DMS153 treated with DMSO at 0.1 percent for 48 hours (cell line): ENCODE measurements at regions not wholly inside any gene's neighbourhood (a gene's known extent, or its start where the extent isn't known, plus 50 kb on each side); places are given as distances from the start of the nearest gene placed in this dataset.

Experiments used
- DNase-seq: peaks from one replicate; lab custom pipeline; 2025; ENCODE audit not compliant: unreplicated experiment; lab: John Stamatoyannopoulos, UW

DNA sequence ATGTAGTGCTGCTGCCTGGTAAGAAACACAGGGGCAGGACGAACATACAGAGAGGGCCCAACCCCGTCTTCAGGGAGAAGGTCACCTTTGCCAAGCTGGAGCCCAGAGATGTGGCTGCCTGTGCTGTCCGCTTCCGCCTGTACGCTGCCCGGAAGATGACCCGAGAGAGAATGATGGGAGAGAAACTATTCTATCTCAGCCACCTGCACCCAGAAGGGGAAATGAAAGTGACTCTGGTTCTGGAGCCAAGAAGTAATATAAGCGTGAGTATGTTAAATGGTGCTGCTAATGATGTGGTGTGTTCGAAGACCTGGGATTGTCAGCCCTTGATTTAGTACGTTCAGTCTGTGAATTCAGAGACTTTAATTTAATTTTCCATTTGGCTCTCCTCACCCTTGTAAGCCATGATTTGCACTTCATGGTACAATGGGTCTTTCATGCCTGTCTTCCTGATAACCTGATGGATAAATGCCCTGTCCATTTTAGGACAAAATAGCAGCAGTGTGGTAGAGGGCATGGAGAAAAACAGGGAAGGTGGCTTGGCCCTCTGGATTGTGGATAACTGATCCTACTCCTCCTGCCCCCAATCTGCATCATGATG lies 318.9 kb downstream of the SNAPC1 start:
- DNase-seq: no peak

DNA sequence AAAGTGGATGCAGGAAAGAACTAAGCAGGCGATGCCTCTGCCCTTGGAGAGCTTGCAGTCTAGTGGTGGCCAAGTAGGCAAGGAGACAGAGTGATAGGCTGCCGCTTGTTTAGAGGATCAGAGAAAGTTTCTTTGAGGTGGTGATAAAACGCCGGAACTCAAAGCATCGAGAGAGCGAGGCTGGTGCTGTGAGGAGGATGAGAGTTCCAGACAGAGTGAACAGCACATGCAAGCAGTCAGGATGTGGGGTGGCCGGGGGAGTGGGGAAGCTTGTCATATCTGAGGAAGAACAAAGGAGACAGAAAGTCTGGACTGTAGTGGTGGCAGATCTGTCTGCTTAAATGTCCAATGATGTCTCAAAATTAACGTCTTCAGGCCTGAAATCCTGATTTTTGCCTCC lies 319.7 kb downstream of the SNAPC1 start:
- no peak for DNase-seq

DNA sequence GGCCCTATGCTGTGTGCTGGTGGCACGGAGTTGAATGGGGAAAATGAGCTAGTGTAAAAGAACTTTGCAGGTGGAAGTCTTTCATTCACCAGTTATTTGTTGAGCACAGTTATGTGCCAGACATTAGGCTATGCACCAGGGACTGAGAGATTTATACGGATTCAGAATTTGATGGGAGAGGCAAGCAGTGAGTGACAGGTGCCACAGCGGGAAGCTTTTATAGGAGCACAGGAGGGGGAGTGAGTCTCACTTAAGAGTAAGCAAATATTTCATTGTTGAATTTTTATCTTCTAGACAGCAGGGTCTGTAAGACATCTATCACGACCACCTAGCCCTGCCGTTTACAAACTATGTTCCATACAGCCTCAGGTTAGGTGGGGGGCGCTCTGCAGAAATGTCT lies 320.6 kb downstream of the SNAPC1 start:
- DNase-seq: no peak

DNA sequence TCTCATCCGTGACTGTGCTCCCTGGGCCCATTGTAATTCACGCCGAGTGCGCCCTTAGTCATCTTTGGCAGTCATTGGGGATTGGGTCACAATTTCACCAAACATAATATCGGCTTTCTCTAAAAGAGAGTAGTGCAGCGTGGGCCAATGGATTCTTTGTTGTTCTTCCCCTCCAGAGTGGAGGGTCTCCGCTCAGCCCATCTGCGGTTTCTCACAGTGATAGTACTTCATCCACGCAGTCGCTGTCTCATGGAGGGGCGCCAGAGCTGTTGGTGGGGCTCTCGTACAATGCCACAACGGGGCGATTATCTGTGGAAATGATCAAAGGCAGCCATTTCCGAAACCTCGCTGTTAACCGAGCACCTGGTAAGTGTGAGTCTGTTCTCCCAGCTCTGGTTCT lies 321.8 kb downstream of the SNAPC1 start:
- DNase-seq: no peak

DNA sequence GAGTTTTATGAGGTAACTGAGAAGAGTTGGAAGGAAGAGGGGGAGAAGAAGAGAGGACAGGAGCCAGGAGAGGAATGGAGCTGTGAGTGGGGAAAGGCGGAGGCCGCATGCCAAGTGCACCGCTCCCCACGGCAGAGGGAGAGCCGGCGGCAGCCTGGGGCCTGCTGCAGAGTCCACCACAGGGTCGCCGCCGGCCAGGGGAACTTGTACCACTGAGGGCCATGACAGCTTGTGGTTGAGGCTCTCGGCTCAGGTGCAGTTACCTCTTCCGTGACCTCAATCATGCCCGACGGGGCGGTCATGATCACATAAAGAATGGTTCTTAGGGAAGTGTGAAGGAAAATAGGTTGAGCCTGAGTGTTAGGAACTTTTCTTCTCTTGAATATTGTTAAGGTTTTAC lies 325.0 kb downstream of the SNAPC1 start:
- no peak for DNase-seq

DNA sequence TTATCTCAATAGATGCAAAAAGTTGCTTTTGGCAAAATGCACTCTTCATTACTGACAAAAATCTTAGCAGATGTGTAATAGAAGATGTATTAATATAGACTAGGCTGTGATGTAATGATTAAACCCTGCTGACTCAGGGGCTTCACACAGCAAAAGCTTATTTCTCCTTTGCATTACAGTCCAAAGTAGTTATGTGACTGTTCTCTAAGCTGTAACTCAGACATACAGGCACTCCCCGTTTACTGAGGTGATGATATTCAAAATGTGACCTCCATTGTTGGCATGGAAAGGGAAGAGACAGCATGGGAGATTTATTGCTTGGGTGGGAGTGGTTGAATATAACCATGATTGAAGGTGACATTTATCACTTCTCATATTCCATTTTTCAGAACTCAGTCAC lies 331.5 kb downstream of the SNAPC1 start:
- no peak for DNase-seq

DNA sequence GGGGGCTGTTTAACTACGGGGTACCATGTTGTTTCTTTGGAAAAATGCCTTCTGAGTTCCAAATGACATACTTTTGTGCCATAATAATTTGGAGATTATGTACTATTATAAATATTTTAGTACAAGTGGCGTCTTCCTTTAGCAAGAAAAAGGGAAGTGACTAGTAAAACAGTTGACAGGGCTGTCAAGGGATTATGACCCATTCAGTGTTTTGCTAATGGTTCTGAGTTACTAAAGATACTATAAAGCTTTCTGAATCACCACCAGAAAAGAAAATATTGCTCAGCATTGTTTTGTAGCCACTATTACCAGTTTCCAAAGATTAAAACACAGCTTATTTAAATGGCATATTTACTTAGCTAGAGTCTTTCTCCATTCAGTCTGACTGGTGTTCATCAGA lies 334.9 kb downstream of the SNAPC1 start:
- DNase-seq: no peak

DNA sequence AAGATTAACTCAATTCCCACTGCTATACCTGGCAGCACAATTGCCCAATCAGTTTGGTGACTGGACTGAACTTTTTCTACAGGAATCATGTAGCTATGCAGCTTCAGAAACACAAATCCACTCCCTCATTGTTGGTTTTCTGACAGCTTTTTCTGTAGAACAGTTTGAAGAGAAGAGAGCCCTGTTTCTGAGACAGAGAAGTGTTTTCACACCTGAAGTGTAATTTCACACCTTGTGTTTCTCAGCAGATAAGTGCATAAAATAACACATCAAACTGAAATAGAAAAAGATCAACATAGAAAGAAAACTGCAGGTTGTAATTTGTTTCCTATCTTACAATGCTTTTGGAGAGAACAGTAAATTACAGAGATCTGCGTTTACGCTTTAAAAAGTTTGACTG lies 335.6 kb downstream of the SNAPC1 start:
- no peak for DNase-seq

DNA sequence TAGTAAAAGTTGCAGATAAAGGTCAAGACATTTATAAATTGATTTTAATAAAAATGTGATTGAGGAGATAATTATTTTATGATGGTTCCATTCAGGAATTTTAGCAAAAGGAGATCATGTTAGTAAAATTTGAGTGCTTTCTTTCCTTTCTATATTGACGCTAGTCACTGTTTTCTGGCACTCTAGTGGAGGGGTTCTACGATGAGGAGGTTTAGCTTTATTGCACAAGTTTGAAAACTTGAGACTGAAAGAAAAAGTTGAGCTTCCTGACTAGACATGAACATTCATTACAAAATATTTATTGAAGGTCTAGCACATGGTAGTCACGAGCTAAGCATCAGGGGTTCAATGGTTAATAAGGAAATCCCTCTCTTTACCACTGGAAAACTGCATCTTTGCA lies 336.1 kb downstream of the SNAPC1 start:
- DNase-seq: no peak

DNA sequence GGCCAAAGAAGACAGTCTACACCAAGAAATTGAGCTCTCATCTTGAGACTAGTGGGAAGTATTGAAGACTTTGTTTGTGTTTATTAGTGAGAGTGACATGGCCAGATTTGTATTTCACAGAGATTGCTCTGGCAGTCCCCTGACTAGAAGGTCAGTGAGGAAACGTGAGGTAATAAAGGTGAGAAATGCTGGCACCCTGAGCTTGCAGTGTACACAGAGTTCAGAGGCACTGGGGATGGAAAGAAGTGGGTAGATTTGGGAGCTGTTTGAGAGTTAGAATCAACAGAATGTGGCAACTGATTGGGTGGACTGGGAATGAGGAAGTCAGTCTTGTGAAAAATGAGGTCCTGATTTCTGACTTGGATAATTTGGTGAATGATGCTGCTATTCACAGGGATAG lies 336.9 kb downstream of the SNAPC1 start:
- no peak for DNase-seq

DNA sequence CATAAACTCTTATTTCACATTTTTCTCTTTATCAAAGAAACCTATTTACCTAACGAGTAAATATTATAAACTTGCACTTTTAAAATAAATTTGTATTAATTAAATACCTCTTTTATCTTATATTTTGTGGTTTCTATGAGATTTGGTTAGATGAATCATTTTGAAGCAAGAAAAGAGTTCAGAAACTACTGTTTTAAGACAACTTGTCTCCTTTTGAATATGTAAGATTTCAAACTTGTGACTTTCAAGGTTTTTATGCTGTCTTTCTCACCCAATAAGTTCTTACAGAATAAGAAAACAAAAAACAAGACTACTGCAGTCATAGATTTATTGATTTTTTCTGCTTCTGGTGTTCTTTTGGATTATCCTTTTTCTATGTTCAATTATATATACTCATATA lies 339.0 kb downstream of the SNAPC1 start:
- DNase-seq: no peak

DNA sequence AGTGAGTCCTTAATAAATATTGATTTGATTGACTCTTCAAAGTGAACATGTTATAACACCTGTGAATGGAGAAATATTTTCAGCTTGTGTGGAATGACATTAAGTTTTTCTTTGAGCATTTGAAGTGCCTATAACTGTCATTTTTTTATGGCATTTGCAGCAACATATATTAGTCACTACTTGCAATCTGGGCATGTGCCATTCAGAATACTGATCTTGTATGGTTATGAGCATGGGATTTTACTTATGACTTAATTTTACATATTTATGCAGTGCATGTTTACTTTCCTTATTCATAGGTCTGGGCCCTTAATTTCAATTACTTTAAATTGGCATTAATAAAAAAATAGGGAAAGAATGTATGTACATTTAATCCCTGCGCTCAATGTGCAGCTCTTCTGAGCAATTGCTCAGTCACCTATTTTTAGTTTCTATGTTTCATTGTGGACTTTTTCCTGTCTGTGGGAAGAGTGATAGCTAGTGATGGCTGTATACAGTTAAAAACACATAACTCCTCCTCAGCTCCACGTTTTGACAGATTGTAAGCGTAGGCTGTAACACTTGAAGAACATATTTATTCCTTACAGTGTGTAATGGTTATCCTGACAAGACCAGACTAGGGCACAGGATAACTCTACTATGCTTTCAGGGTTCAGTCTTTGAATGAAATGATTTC lies 339.6 kb downstream of the SNAPC1 start:
- no peak for DNase-seq

DNA sequence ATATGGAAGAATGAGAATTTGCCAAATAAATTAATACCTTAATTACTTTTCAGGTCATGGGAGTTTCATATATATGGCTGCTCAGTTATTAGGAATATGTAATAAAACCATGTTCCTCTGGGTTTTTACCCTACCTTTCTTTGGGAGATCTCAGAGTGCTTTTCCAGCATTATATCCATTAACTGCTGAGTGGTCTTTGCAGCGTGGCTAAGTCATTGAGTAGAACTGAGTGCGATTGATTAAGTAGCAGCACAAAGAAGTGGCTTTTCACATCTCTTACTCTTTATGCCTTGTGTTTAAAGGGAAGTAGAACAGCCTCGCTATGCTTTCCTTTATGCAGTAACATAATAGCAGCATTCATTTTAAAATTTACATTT lies 340.1 kb downstream of the SNAPC1 start:
- no peak for DNase-seq

DNA sequence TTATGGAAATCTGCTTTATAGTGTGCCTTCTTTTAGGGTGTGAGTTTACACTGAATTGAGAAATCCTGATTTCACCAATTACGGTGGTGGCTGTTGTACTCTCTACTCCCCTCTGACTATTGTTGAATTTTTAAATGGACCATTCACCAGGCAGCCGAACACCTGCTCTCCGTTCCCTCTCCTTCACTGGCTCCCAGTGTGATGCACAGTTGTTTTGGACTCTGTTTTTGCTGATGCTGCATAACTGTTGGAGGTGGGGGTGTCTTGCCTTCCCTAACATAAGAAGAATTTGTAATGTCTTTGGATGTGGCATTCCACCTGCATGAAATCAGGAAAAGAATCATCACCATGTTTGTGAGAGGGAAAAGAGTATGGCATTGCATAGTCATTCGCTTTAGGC lies 341.2 kb downstream of the SNAPC1 start:
- no peak for DNase-seq

DNA sequence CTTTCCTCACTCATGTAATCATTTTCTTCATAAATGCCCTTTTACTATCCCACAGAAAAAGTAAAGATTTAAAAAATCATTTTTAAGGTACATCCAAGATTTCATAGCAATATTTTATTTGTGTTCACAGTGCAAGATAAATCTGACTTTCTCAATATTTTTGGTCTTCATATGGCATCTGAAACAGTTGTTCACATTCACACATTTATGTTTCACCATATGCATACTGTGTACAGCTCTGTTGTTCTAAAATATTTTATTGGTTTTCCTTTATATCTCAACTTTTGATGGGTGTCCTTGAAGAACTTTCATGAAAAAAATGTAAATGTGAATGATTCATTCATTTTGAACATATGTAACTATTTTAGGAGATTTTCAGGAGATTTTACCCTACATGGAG lies 348.7 kb downstream of the SNAPC1 start:
- no peak for DNase-seq

DNA sequence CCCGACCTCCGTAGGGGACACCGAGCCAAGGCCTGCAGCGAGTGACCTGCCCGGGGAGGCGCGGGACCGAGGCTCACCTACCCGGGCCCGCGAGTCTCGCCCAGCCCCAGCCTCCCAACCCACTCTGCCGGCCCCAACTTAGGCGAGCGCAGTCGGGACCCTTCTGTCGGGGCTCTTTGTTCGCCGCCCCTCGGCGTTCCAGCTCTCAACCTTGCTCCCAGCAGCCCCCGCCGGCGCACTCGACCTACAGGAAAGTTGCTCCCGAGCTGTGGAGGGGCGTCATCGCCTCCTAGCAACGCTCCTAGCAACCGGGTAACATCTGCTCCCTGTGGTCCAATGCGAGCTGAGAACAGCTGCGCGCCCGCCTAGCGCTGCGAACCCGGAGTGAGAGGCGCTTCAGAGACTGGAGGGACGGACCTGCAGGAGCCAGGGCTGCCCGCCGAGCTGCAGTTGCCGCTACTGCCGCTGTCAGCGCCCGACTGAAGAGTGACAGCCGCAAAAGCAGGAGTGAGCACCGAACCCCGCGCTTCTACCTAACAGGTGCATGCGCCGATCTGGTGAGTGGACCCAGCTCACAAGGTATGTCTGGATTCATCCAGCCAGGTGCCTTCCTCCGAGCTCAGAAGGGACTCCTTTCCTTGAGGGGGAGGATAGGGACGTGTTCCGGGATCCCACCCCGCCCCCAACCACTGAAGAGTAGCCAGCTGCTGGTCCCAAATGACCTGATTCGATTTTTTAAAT lies 355.0 kb downstream of the SNAPC1 start:
- peak; percentile 33 for DNase-seq

DNA sequence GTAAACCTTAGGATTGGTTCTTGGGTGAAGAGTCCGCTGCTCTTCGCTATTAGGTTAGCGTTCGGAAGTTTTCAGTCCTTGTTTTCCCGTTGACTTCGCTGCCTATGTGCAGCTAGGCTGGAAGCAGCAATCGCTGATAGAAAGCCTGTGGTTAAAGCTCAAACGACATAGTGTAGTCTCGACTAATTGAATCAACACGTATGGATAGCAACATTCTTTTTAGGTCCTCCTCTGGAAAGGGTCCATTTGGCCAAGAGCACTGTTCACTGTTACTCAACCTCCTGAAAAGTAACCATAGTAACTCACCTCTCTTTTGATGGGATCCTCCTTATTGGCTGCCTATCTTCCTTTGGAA lies 355.5 kb downstream of the SNAPC1 start:
- DNase-seq: no peak

DNA sequence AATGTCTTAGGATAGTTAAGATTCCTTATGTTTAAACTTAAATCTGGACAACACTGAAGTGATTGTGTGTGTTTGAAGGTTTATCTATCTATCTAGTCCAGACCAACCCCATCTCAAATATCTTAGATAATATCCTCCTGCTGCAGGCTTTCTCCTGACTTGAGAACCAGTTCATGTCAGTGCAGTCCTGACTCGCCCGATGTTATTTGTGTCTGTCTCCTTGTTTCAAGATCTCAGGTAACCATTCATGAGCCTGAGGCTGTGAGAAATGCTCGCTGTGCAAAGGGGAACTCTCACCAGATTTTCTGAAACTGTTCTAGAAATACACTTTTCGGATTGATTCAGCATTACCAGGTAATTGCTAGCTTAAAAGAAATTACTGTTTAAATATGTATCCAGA lies 356.2 kb downstream of the SNAPC1 start:
- no peak for DNase-seq

DNA sequence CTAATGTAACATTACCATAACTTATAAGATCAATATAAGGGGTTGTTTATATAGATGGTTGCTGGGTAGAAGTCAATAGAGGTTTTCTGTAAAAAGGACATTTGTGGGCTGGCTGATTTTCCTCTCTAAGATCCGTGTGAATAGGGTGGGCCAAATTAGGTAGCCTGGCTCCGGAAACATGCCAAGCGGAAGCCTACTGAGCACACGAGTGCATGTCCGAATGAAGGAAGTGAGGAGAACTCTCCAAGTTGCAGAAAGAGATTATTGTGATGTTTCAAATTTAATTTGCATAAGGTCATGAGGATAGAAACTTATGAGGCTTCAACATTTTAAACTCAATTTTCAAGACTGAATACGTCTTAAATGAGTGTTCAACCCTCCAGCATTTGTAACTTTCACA lies 356.7 kb downstream of the SNAPC1 start:
- DNase-seq: no peak

DNA sequence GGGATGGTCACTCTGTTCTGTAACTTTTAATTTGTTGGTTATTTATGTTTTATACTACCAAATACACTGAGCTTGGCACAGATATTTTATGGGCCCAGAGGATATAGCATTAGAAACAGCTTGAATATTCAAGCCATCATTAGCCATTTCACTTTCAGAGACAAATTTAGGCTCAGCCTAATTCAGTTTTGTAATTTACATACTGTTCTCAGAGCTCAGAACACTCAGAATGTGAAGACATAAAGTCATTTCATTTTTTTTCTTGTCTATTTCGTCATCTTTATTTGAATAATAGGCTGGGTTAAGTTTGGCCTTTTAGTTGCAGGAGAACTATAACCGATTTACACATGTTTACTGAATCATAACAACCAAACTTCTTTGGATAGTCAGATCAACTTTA lies 361.7 kb downstream of the SNAPC1 start:
- no peak for DNase-seq

DNA sequence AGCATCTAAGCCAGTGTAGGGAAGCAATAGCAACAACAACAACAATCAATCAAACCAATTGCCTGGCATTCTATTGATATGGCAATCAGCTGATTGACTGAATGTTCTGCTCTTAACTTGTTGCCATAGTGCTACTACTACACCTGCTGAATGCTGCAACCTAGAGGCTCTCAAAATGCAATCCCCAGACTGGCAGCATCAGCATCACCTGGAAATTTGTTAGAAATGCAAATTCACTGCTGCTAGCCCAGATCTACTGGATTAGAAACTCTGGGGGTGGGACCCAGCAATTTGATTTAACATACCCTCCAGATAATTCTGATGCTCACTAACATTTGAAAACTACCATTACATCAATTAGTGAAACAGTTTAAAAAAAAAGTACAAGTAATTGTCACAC lies 363.6 kb downstream of the SNAPC1 start:
- no peak for DNase-seq

DNA sequence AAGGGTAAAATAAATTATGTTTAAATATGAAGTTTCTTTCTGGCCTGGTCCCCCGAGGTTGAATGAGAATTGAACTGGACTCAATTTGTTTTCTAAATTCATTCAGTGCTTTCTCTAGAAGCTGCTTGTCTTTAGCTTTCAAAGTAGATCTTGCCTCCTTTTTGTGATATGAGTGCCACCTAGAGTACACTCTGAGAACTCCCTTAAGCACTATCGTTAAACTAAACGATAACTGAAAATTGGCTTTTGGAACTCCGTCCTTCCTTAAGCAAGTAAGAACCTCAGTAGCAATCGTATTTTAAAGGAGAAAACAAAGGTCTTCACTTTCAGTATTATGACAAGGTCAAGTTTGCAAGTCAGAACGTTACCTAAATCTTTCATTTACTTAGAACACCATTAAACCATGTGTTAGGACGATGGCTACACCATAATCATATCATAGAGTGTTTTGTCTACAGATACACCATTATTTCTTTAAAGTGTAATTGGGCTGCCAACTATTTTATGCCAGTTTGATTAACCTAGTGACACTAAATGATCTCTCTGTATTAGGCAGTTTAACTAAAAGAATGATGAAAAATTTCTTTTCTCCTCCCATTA lies 364.8 kb downstream of the SNAPC1 start:
- DNase-seq: peak; percentile 35
